ENCODE measurements at regions not wholly inside any gene's neighbourhood (a gene's known extent, or its start where the extent isn't known, plus 50 kb on each side); places are given as distances from the start of the nearest gene placed in this dataset.

DNA sequence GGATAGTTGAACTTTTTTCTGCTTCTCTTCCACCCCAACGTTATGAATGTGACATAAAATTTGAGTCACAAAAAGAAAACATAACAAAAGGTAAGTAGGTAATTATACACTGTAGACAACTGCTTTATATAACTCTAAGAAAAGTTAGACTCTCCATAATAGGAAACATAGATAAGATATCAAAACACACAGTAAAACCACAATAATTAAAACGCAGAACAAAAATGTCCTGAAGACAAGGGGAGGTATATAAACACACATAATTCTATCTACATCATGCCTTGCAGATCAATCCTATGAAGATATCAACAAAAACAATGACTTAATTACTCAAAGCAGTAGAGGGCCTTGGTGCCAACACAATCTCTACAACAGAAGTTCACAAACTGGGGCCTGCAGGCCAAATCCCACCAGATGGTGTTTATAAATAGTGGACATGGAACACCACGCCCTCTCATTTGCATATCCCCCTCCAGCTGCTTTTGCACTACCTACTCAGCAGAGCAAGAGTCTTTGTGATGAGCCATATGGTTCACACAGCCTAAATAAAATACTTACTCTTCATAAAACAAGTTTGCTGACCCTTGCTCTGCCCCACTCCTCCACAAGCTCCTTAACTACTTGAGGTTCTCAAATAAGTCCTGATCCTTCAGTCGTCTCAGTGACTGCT is 254.7 kb downstream of the KLF12 start:
- BruUV-seq (replicated peaks), result no TSS peak
- ChIA-PET CTCF (no interaction called here), RAD21 (ENCODE audit: low non-redundant PET in 1 of 2, low total read pairs in 2 of 2, uncharacterized antibody in 2 of 2, unreplicated experiment in 2 of 2) (no interaction called here), POLR2A (no interaction called here)
- TF ChIP-seq EZH2phosphoT487 (IDR thresholded peaks at IDR 0.05; ENCODE audit: borderline replicate concordance) (no peak), ELF1 (IDR thresholded peaks at IDR 0.05; ENCODE audit: borderline replicate concordance, low read depth) (no peak), EGR1 (IDR thresholded peaks at IDR 0.05; ENCODE audit: low read depth) (no peak), SIN3A (IDR thresholded peaks at IDR 0.05; ENCODE audit: low read depth) (no peak)
- TF ChIP-seq, protein P1, sequence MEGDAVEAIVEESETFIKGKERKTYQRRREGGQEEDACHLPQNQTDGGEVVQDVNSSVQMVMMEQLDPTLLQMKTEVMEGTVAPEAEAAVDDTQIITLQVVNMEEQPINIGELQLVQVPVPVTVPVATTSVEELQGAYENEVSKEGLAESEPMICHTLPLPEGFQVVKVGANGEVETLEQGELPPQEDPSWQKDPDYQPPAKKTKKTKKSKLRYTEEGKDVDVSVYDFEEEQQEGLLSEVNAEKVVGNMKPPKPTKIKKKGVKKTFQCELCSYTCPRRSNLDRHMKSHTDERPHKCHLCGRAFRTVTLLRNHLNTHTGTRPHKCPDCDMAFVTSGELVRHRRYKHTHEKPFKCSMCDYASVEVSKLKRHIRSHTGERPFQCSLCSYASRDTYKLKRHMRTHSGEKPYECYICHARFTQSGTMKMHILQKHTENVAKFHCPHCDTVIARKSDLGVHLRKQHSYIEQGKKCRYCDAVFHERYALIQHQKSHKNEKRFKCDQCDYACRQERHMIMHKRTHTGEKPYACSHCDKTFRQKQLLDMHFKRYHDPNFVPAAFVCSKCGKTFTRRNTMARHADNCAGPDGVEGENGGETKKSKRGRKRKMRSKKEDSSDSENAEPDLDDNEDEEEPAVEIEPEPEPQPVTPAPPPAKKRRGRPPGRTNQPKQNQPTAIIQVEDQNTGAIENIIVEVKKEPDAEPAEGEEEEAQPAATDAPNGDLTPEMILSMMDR (IDR thresholded peaks at IDR 0.05 in 2 of 3, conservative IDR thresholded peaks at IDR 0.05 in 1 of 3; ENCODE audit: borderline replicate concordance in 1 of 3, insufficient read depth in 1 of 3, low read depth in 2 of 3, low read length in 2 of 3), result no peak
- Histone ChIP-seq H3K79me2 (ENCODE audit: insufficient read depth, low read length) (no peaks in the 10 kb centered on the region), H3K36me3 (ENCODE audit: control insufficient read depth in 1 of 2, insufficient read depth in 2 of 2, low read length in 2 of 2) (no peaks in the 10 kb centered on the region), H3K4me2 (ENCODE audit: low read length) (no peak overlapping the region), H2AFZ (ENCODE audit: low read depth, low read length, poor library complexity, severe bottlenecking) (no peak overlapping the region), H3K4me1 (ENCODE audit: control insufficient read depth in 1 of 2, insufficient read depth in 2 of 2, low read length in 2 of 2) (no peaks in the 10 kb centered on the region), H3K9me3 (ENCODE audit: control insufficient read depth in 1 of 2, insufficient read depth in 1 of 2, low read depth in 1 of 2, low read length in 2 of 2) (no peaks in the 10 kb centered on the region), H4K20me1 (ENCODE audit: insufficient read depth) (no peaks in the 10 kb centered on the region), H3K27me3 (ENCODE audit: insufficient read depth, low read length) (no peaks in the 10 kb centered on the region), H3K27ac (ENCODE audit: low read depth, low read length) (no peak overlapping the region), H3K9ac (ENCODE audit: low read length) (no peak overlapping the region), H3K4me3 (replicated peaks in 1 of 2; ENCODE audit: low read depth in 1 of 2, low read length in 2 of 2) (no peak overlapping the region), H3K9me2 (ENCODE audit: insufficient read depth) (no peaks in the 10 kb centered on the region)
- intact Hi-C loops (cut with micrococcal nuclease), result no loop called here
- DNase-seq (ENCODE audit: low read depth, low spot score) (no peak), ATAC-seq (no peak)

DNA sequence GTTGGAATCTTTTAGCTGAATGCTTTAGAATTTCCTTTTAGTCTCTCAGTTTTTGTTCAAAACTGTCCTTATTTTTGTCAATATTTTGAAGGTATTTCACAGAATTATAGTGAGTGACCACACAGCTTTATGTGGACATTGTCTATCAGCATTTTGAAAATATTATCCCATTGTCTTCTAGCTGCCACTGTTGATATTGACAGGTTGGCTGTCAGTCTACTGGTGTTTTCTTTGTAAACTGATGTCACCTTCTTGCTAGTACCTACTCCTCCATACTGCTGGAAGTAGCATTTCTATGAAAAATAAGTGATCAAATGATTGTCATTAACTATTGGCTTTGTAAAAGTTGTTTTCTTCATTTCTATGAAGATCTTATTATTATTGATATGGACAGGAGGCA is 256.8 kb downstream of the KLF12 start:
- no TSS peak for BruUV-seq (replicated peaks)
- intact Hi-C loops (cut with micrococcal nuclease), result no loop called here

More for the DNA sequence above, 256.8 kb downstream of the KLF12 start:
- no peaks in the 10 kb centered on the region for H3K9me3 ChIP-seq (ENCODE audit: control insufficient read depth in 1 of 2, insufficient read depth in 1 of 2, low read depth in 1 of 2, low read length in 2 of 2)
- no peak overlapping the region for H3K4me2 ChIP-seq (ENCODE audit: low read length)
- H3K9ac ChIP-seq (ENCODE audit: low read length), result no peak overlapping the region
- POLR2A ChIA-PET, result no interaction called here
- ATAC-seq (no peak), DNase-seq (ENCODE audit: low read depth, low spot score) (no peak)
- no peaks in the 10 kb centered on the region for H3K9me2 ChIP-seq (ENCODE audit: insufficient read depth)
- TF ChIP-seq, protein P2, sequence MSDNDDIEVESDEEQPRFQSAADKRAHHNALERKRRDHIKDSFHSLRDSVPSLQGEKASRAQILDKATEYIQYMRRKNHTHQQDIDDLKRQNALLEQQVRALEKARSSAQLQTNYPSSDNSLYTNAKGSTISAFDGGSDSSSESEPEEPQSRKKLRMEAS (IDR thresholded peaks at IDR 0.05), result no peak
- TF ChIP-seq RAD21 (IDR thresholded peaks at IDR 0.05; ENCODE audit: low read depth), result no peak
- TF ChIP-seq FOSL1 (IDR thresholded peaks at IDR 0.05; ENCODE audit: low read depth), result no peak
- no peak for TF ChIP-seq ELF1 (IDR thresholded peaks at IDR 0.05; ENCODE audit: borderline replicate concordance, low read depth)
- no peak for TF ChIP-seq POLR2A (IDR thresholded peaks at IDR 0.05; ENCODE audit: borderline replicate concordance, extremely low read depth, insufficient read depth, insufficient read length)
- no peak for TF ChIP-seq CEBPB (IDR thresholded peaks at IDR 0.05; ENCODE audit: low read depth)
- TF ChIP-seq, protein P3, sequence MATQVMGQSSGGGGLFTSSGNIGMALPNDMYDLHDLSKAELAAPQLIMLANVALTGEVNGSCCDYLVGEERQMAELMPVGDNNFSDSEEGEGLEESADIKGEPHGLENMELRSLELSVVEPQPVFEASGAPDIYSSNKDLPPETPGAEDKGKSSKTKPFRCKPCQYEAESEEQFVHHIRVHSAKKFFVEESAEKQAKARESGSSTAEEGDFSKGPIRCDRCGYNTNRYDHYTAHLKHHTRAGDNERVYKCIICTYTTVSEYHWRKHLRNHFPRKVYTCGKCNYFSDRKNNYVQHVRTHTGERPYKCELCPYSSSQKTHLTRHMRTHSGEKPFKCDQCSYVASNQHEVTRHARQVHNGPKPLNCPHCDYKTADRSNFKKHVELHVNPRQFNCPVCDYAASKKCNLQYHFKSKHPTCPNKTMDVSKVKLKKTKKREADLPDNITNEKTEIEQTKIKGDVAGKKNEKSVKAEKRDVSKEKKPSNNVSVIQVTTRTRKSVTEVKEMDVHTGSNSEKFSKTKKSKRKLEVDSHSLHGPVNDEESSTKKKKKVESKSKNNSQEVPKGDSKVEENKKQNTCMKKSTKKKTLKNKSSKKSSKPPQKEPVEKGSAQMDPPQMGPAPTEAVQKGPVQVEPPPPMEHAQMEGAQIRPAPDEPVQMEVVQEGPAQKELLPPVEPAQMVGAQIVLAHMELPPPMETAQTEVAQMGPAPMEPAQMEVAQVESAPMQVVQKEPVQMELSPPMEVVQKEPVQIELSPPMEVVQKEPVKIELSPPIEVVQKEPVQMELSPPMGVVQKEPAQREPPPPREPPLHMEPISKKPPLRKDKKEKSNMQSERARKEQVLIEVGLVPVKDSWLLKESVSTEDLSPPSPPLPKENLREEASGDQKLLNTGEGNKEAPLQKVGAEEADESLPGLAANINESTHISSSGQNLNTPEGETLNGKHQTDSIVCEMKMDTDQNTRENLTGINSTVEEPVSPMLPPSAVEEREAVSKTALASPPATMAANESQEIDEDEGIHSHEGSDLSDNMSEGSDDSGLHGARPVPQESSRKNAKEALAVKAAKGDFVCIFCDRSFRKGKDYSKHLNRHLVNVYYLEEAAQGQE (IDR thresholded peaks at IDR 0.05; ENCODE audit: low read depth), result no peak
- no peak for TF ChIP-seq SP1 (IDR thresholded peaks at IDR 0.05; ENCODE audit: low read depth)
- no peak for TF ChIP-seq SIN3A (IDR thresholded peaks at IDR 0.05; ENCODE audit: low read depth)
- no peak for TF ChIP-seq EGR1 (IDR thresholded peaks at IDR 0.05; ENCODE audit: low read depth)
- no peak overlapping the region for H3K27ac ChIP-seq (ENCODE audit: low read depth, low read length)
- RAD21 ChIA-PET (ENCODE audit: low non-redundant PET in 1 of 2, low total read pairs in 2 of 2, uncharacterized antibody in 2 of 2, unreplicated experiment in 2 of 2), result no interaction called here
- no peaks in the 10 kb centered on the region for H3K4me1 ChIP-seq (ENCODE audit: control insufficient read depth in 1 of 2, insufficient read depth in 2 of 2, low read length in 2 of 2)
- H2AFZ ChIP-seq (ENCODE audit: low read depth, low read length, poor library complexity, severe bottlenecking), result no peak overlapping the region
- H3K27me3 ChIP-seq (ENCODE audit: insufficient read depth, low read length), result no peaks in the 10 kb centered on the region
- CTCF ChIA-PET, result no interaction called here
- H3K4me3 ChIP-seq (replicated peaks in 1 of 2; ENCODE audit: low read depth in 1 of 2, low read length in 2 of 2), result no peak overlapping the region
- no peaks in the 10 kb centered on the region for H3K36me3 ChIP-seq (ENCODE audit: control insufficient read depth in 1 of 2, insufficient read depth in 2 of 2, low read length in 2 of 2)
- H4K20me1 ChIP-seq (ENCODE audit: insufficient read depth), result no peaks in the 10 kb centered on the region
- no peaks in the 10 kb centered on the region for H3K79me2 ChIP-seq (ENCODE audit: insufficient read depth, low read length)

Measured in HCT116 (cell line).